Stimulated activated CD8-positive, alpha-beta memory T cell treated with anti-CD3 and anti-CD28 coated beads, Interleukin-4, amount 100 ng/mL, for 4 hours (primary cell): ENCODE measurements at regions not wholly inside any gene's neighbourhood (a gene's known extent, or its start where the extent isn't known, plus 50 kb on each side); places are given as distances from the start of the nearest gene placed in this dataset.

Source experiments
- DNase-seq, 2 donors: peaks; one replicate each; pipeline ENCODE4 v3.0.0-alpha.2; 2020; ENCODE audit warnings: low read depth in 2 of 2, low spot score in 1 of 2

DNA sequence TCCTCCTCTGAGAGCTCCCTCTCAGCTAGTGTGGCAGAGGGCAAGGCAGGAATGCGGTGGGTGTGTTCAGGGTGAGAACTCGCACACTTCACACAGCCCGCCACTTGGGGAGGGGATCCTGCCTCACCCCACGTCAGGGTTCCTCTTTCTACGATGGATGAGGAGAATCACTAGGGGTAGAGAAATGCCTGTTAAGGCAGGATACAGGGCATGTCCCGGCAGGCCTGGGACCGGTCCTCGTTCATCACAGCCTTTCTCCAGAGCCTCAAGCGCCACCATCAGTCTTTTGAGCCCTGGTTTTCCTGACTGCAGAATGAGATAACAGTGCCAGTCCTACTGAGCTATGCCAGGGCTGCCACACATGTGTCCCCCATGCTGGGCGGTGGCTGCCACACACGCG lies 546.7 kb upstream of the ADARB2 start:
- DNase-seq = no peak

DNA sequence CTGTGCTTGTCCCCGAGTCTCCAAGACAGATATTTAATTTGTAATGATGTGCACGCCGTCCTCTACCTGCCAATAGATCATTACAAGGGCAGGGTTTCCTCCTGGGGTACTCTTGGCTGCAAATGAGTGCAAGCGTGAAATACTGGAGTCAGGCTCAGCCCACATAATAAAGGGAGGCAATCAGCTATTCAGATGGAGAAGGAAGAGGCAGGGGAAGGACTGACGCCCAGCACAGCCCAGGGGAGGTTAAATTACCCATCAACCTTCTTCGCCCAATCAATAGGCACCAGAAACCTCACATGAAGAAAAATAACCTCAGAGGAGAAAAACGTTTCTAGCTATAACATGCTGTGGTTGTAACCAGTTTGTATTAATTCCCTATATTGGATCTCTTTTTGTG lies 544.9 kb upstream of the ADARB2 start:
- no peak for DNase-seq

DNA sequence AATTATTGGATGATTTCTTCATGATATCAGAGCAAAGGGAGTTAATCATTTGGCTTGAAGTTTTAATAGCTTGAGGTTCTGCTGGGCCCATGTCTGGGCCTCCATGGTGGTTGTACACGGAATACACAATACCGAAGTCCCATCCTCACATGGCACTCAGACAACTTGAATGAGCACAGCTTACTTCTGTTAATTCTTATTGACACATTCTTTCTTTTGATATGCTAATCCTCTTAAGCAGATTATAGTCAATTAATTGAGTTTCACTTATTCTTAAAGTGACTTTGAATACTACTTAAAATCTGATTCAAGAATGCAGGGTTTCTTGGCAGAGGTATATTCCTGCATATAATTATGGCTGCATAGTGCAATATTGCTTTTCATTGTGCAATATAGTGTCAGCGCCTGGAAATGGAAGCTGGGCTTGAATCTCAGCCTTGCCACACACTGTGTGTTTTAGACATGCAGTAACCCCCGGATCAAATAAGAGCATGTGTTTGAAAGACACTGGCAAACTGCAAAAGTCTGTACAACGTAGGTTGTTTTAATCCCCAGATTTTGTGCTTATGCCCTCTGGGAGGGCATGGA lies 543.5 kb upstream of the ADARB2 start:
- no peak for DNase-seq

DNA sequence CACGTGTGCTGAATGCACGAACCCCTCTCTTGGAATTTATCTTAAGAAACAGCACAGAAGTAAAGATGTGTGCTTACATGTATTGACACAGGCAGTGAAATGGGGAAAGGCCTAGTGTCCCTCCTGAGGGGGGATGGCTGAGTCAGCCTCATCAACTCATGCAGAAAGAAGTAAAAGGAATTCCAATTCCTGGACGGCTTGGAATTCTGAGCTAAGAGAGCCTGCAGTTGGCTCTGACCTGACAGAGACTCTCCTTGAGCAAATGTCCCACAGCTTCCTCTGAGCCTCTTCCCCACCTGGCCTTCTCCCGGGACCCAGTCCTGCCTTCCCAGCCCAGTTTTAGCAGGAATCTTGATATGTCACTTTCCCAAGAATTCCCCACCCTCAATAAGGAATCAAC lies 542.4 kb upstream of the ADARB2 start:
- DNase-seq = no peak

DNA sequence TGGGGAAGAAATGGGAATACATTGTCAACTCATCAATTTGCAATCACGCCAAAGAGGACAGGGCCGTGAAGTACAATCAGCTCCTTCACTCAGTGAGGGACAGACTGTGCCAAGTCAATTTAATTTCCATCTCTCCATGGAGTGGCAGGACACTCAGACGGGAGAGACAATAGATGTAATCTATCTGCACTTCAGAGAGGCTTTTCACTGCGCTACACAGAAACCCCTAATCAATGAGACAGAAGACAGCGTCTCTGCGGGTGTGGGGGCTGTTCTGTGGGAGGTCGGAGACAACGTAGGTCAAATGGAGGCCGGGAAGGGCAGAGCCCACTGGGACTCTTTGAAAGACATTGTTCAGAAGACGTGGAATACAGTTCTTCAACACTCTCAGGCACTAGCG lies 541.0 kb upstream of the ADARB2 start:
- no peak for DNase-seq

DNA sequence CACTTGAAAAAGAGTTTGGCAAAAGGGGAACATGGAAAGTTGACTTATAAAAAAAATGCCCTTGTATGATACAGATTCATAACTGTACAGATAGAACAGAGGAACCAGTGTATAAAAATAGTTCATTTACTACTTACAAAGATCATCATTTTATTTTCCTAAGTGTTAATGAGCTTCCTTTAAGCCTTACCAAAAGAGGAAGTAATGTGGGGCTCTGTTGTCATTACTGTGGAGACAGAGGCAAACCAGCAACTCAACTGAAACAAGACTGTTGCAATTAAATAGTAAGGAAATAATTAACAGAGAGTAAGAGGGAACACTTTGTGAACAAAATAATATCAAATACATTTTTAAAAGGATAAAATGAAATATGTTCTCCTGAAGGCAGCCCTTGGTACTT lies 526.2 kb upstream of the ADARB2 start:
- DNase-seq = no peak

DNA sequence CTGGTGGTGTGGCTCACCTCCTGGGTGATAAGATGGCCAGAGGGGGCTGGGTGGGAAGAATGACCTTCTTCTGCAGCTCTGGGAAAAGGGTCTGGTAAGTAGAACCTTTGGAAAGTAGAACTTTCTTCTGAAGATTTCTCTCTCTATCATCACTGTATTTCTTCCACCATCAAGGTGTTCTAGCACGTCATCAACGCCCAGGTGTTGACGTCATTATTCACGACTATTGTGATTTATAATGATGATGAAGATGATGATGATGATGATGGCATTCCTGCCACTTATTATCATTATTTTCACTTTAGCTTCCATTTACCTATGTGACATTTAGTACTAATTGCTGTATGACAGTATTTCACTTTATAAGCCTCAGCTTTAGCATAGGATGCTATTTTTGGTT lies 525.6 kb upstream of the ADARB2 start:
- DNase-seq = no peak

DNA sequence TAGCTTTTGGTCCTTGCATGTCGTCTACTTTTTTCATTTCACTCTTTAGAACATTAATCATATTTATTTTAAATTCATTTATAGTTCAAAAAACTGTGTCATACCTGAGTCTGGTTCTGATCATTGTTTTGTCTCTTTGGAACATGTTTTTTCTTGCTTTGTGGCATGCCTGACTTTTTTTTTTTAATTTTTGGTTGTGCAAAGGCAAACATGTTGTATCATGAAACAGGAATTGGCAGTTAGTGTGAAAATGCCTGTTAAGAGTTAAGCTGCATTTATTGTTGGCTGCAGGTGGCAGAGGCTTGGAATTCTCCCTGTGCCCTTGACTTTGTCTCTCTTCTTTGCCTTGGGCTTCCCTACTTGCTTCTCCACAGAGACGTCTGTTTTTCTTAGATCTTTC lies 525.0 kb upstream of the ADARB2 start:
- no peak for DNase-seq

DNA sequence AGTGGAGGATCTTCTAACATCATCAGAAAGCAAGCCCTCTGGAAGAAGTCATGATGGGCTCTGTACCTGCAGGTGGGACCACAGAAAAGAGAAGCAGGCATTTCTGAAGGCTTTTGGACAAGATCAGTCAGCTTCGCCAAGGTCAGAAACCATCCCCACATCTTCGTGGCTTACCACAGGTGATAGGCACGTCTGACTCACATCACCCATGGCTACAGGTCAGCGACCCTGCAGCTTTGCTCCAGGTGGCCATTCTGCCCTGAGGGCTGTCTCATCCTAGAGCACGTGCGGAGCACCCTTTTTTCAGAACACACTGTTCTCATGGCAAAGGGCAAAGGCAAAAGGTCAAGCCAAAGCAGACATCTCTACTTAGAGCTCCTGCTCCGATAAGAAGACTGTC lies 518.9 kb upstream of the ADARB2 start:
- no peak for DNase-seq

DNA sequence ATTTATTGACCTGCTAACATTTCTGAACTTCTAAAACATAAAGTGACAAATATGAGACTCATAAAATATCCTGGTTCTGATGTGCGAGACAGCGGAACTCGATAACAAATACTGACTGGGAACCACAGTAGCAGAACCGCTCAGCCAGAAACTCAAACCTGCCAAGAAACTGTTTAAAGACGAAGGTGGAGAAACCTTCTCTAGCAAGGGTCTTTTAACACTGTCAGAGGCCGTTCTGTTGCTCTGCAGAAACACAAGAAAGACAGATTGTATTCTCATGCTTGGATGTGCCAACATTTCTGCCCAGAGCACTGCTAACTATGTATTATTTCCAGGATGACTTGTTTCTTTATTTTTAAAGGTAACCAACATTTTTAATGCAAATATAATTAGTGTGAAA lies 514.8 kb upstream of the ADARB2 start:
- DNase-seq = no peak

DNA sequence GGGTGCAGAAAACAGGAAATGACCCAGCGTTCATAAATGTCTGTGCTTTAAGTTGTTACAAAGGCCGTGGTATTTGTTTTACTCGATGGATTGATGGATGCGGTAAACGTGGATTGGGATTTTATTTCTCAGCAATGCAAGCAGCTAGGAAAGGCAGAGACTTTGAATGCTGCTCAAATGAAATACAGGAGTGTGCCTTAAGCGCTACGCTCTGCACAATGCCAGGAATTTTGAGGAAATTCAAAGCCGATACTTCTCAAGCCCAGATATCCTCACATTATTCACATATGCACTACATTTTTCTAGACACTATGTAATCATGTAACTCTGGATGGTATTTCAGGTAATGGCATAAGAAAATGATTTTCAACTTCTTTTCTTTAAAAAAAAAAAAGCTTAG lies 514.3 kb upstream of the ADARB2 start:
- no peak for DNase-seq

DNA sequence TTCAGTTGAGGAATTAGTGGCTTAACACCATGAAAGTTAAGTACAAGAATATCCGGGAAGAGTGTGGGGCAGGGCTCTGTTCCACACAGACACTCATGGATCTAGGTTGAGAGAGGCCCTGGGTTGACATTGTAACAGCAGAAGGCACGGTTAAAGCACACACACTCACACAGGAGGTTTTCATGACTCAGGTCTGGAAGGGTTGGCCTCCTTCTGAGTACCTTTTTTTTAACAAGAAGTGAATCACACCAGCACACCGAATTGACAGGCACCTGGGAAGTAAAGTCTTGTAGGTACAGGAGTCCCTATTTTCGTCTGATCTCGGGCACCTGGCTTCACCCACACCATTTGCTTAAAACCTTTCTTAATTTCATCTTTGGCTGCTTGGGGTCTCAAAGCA lies 509.4 kb upstream of the ADARB2 start:
- DNase-seq = no peak

DNA sequence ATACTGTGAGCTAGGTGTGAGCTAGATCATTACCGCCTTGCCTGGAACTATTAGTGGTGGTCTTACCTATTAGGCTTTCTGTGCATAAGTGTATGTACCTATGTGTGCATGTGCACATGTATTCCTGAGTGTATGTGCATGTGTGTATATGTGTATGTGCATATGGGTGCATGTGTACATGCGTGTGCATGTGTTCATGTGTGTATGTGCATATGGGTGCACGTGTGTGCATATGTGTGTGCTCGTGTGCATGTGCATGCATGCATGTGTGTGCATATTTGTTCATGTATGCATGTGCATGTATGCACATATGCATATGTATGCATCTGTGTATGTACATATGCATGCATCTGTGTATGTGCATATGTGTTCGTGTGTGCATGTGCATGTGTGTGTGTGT lies 508.3 kb upstream of the ADARB2 start:
- DNase-seq = no peak

DNA sequence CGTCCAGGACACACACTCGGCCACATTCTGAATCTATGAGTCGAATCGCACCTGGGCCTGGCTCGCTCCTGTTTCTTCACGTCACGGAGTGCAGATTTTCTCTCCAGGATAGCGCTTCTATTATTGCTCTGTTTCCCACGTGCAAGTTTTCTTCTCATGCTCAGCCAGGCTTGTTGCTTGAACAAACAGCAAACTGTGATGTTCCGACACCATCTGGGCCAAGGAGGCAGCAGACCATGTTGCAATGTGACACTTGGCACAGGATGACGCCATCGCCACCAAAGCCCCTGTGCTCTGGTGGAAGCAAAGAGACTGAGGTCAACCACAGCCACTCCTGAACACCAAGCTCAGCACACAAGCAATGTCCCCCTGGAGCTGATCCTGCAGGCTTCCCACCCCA lies 507.1 kb upstream of the ADARB2 start:
- no peak for DNase-seq

DNA sequence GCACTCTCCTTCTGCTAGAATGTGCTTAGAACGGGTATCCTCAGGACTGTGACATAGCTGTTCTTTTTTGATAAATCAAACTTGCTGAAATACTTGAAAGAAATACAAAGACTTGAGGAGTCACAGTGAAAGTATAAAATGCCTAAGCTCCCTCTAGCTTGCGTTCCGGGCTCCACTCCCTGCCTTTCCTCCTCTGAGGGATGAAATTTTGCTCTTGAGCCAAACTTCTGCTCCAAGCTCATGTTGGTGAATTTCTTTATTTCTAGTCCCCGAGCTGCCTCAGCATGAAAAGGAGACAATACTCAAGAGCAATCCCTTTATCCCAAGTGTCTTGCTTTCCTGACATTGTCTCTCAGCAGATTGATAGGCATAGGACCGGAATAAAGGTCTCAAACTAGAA lies 499.6 kb upstream of the ADARB2 start:
- DNase-seq = no peak

DNA sequence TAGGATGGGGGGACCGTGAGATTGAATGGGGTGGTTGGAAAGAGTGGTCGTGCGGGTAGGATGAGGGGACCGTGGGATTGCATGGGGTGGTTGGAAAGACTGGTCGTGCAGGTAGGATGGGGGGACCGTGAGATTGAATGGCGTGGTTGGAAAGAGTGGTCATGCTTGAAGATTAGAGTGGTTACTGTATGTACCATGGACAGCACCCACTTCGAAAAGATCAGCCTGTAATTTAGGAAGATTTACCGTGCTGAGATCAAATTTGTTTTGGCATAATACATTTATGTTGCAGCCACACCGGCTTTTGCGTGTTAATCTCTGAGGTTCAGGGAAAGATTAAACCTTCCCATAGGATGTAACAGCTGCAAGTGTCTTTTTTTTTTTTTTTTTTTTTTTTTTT lies 495.2 kb upstream of the ADARB2 start:
- no peak for DNase-seq

DNA sequence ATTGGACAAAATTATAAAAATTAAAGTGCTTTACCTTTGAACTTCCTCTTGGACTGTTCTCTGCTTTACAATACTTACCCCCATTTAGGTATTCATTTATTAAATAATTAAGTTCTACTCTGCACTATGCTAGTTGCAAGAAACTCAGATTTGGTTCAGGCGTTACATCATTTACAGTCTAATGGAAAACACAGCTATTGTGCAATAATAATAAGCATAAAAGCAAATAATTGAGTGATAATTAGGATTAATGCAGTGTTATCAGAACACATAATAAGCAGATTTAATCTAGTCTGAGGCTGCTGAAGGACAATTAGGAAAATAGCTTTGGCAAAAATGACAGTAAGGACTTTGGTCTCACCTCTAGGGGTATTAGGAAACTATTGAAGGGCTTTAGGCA lies 493.2 kb upstream of the ADARB2 start:
- DNase-seq = no peak

DNA sequence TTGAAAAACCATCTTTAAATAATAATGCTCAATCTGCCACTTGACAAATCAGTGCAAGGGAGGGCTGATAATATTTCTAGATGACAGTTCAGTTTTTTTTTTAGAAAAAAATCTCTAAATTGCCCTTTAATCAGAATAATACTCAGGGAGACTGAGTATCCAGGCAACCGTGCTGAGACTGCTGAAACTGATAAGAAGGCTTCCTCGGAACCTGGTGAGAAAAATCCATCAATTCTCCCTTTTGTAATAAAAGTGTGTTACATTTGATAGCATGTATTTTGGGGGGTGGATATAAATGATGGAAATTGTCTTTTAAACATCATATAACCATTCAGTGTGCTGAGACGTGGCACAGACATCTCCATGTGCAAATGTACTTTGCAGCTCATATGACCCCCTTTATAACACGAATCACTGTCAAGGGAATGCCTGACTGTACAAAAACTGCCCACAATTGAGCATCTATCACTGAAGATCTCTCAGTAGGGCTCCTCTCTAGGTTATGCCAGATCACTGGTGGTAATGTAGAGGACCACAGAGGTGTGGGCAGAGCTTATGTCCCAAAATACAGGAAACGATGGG lies 491.1 kb upstream of the ADARB2 start:
- DNase-seq = no peak

DNA sequence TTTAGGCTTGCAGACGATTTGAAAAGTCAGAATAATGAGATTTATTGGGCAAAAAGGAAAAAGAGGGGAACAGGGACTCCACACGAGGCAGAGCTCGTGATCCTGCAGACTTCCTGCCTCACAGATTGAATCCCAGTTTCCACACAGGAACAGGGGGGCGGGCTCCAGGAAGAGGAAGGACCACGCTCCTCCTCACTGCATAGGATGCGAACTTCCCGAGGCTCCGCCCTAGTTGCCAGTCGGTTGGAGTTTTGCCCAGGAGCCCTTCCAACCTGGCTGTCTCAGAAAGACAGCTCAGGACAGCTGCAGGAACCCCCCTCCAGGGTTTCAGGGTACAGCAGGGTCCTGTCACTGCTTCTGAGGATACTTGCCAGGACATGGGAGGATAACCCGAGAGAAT lies 488.3 kb upstream of the ADARB2 start:
- DNase-seq = no peak

DNA sequence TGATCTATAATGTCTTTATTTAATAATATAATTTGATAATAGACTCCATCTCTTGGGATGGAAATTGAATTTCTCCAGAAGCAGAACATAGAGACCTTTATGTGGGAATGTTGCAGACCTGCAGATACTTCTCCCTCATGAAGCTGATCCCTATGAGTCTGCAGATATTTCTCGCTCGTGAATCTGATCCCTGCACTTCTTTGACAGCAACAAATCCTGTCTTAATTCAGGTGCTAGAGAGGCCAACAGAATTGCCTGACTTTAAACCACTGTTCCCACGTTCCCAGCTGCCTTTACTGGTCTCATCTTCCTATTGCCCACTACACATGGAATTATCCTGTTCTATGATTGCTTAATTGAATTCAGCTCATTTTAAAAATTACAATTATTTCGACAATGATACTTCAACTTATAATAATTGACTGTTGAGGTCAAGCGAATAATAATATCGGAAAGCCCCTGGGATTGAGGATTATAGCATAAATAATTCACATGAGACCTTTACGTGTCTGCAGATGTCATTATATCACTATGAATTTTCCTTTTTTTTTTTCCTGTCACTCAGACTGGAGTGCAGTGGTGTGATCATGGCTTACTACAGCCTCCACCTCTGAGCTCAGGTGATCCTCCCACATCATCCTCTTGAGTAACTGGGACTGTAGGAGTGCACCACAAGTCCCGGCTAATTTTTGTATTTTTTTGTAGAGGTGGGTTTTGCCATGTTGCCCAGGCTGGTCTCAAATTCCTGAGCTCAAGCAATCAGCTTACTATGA lies 486.4 kb upstream of the ADARB2 start:
- DNase-seq = no peak

DNA sequence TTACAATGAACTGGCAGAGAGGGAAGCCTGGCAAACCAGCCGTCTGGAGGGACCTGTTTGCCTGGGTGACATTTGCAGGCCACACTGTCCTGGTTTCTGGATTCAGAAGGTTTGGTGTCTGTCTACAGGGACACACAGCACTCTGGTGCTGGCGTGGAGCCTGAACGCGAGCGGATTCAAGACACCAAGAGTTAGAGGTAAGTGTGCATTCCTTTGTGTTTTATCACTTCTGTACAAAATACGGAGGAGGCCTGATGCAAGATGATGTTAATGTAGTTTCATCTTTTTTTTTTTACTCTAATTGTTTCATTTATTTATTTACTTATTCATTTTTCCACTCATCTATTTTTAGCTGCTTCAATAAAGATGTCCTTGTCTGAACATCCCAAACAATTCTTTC lies 485.3 kb upstream of the ADARB2 start:
- DNase-seq = no peak

DNA sequence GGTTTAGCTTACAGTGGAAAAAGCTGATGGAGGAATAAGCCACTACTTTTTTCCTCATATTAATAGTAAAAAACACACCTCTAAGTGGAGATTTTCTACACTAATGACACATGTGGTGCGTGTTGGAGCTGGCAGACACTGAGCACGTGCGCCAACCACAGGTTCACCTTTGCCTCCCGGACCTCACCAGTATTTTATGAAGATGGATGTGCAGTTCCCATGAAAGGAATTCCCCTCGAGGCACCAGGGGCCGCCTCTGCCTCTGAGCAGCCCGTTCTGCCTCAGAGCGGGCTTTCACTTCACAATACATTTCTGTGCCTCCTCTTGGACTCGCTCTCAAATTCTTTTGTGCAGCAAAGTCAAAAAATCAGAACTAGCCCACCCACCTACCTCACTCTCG lies 477.5 kb upstream of the ADARB2 start:
- no peak for DNase-seq

DNA sequence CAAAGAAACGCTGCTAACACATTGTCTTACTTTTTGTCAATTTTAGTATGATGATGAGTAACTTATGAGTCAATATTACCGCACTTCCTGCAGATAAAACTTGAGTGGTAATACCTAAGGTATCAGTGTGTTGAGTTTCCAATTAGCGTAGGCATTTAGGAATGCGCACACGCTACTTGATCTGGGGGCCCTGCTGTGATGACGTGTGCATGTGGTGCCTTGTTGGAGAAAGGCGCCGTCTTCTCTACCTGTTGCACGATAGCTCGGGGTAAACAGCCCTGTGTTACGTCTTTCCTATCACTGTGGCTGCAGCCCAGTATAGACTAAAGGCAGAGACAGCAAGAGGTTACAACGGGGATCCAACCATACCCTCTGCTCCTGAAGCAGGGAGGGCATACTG lies 476.8 kb upstream of the ADARB2 start:
- DNase-seq = no peak
